PC-3 (cell line): ENCODE measurements at regions not wholly inside any gene's neighbourhood (a gene's known extent, or its start where the extent isn't known, plus 50 kb on each side); places are given as distances from the start of the nearest gene placed in this dataset.
A peak's percentile ranks its signal among the peaks of the same experiment; 100 is the strongest.
"Not testable (repeated sequence)": the region's sequence is repeated elsewhere in the genome, so short reads cannot be mapped to it uniquely, and the experiment has no call there.

Source experiments
- ATAC-seq: fragments of 200-7000 bp; cut with Tn5 transposase; 2 replicates; pipeline ENCODE4 v1.9.1; 2020; ENCODE audit warnings: mild to moderate bottlenecking, moderate library complexity
- BruUV-seq: library from RNA; stranded (reverse); fragments of 400-500 nt; replicated peaks from 2 replicates; lab custom pipeline; 2021; lab: Mats Ljungman, UMichigan
- CTCF ChIA-PET: fragments of 300-600 bp; sonication (Branson Sonifier 250); formaldehyde crosslinking; loops from one replicate; lab custom pipeline; 2022; ENCODE audit warnings: antibody characterized with exemption; lab: Charles Lee
- POLR2A ChIA-PET: fragments of 300-600 bp; sonication (Branson Sonifier 250); formaldehyde crosslinking; loops from one replicate; lab custom pipeline; 2022; ENCODE audit warnings: antibody characterized with exemption; ENCODE audit not compliant: unreplicated experiment; lab: Charles Lee
- DNase-seq: peaks from one replicate; pipeline ENCODE4 v3.0.0-alpha.2; 2015
- H2AFZ ChIP-seq: fragments of 300-600 bp; sonication (generic); 2 replicates; pipeline ENCODE4 v1.6.0; 2016; ENCODE audit warnings: antibody characterized with exemption, low read length
- H3F3A ChIP-seq: fragments of 300-600 bp; sonication (generic); one replicate; pipeline ENCODE4 v1.6.0; 2017; ENCODE audit warnings: antibody characterized with exemption, low read length, control low read depth, mild to moderate bottlenecking; ENCODE audit not compliant: unreplicated experiment
- H3K27ac ChIP-seq: fragments of 300-600 bp; sonication (generic); 2 replicates; pipeline ENCODE4 v1.5.1; 2016; ENCODE audit warnings: mild to moderate bottlenecking, low read length
- H3K27me3 ChIP-seq: fragments of 300-600 bp; sonication (generic); 2 replicates; pipeline ENCODE4 v1.6.1; 2016; ENCODE audit warnings: low read length, mixed read lengths
- H3K36me3 ChIP-seq: fragments of 300-600 bp; sonication (generic); 2 replicates; pipeline ENCODE4 v1.6.1; 2016; ENCODE audit warnings: low read depth, mixed run types, low read length, mixed read lengths
- H3K4me1 ChIP-seq: fragments of 300-600 bp; sonication (generic); 2 replicates; pipeline ENCODE4 v1.5.1; 2016; ENCODE audit warnings: low read length; ENCODE audit not compliant: insufficient read depth
- H3K4me2 ChIP-seq: fragments of 300-600 bp; sonication (generic); 2 replicates; pipeline ENCODE4 v1.6.0; 2016; ENCODE audit warnings: low read length
- H3K4me3 ChIP-seq: fragments of 300-600 bp; sonication (generic); 2 replicates; pipeline ENCODE4 v1.5.1; 2016; ENCODE audit warnings: mild to moderate bottlenecking, low read length, mixed read lengths
- H3K79me2 ChIP-seq: fragments of 300-600 bp; sonication (generic); 2 replicates; pipeline ENCODE4 v1.6.1; 2017; ENCODE audit warnings: low read length, mixed read lengths
- H3K9ac ChIP-seq: fragments of 300-600 bp; sonication (generic); 2 replicates; pipeline ENCODE4 v1.6.0; 2016; ENCODE audit warnings: mild to moderate bottlenecking, low read length
- H3K9me2 ChIP-seq: fragments of 300-600 bp; sonication (generic); replicated peaks from 2 replicates; pipeline ENCODE4 v1.6.1; 2016; ENCODE audit warnings: mixed run types, low read length, mixed read lengths
- H3K9me3 ChIP-seq: fragments of 300-600 bp; sonication (generic); 2 replicates; pipeline ENCODE4 v1.6.1; 2016; ENCODE audit warnings: low read length, mixed read lengths
- H4K20me1 ChIP-seq: fragments of 300-600 bp; sonication (generic); 2 replicates; pipeline ENCODE4 v1.6.1; 2016; ENCODE audit warnings: low read length, mixed read lengths
- intact Hi-C: fragments of 100-400 bp; cut with micrococcal nuclease; formaldehyde crosslinking; loops from 2 replicates; pipeline ENCODE4 v1.9.0; 2023

DNA sequence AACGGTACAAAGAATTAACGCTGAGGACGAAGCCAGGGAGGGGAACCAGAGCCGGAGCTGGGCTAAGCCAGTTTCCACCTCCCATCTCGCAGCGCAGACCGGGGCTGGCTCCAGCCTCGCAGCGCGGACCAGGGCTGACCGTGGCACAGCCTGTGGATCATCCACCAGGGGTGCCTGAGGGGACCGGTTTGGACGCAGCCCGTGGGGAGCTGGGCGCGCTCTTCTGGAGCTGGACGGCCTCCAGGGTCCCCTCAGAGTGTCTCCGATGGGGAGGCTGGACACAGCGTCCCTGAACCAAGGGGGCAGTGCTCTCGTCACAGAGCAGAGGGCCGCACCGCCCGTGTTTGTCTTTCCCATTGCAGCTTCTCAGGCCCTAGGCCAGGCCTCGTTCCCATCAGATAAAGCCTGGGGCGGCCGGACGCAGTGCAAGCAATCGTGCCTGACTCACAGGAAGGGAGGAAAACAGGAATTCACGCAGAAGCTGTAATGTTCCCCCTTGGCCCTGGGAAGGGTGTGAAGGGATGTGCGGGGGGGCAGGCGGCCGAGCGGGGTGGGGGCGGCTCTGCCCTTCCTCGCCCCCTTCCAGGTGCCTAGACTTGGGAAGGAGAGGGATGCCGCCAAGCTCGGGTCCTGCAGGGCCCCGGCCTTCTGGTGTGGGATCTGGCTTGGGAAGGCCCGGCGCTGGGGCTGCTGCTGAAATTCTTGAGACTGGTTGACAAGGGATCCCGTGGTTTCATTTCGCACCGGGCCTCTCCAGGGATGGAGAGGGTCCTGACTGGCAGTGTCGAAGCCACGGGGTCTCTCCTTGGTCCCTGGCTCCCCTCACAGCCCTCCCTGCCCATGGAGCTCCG is 148.1 kb upstream of the ZNF469 start:
- Histone ChIP-seq H3K9ac (peak overlapping the region; percentile 96), H3K27ac (peak overlapping the region; percentile 96), H3K4me1 (peaks cover 37% of the 10 kb centered on the region), H3K4me2 (peak overlapping the region; percentile 57; the same call in 1 of the 2 replicates)
- H3F3A ChIP-seq, H3K27me3 ChIP-seq, H4K20me1 ChIP-seq, H3K36me3 ChIP-seq, H3K4me3 ChIP-seq, H3K9me3 ChIP-seq, H3K79me2 ChIP-seq, H2AFZ ChIP-seq, BruUV-seq, H3K9me2 ChIP-seq, intact Hi-C loops: not testable (repeated sequence)
- ChIA-PET CTCF (interaction anchor here (0.5 kb wide), 1 partner anchor 118 kb away, joined by 3 read pairs; no protein-coding TSS in a partner anchor), POLR2A (interaction anchor here (0.6 kb wide), 1 partner anchor 116 kb away, joined by 6 read pairs; no protein-coding TSS in a partner anchor)
- ATAC-seq (peak; percentile 76), DNase-seq (peak; percentile 45)

DNA sequence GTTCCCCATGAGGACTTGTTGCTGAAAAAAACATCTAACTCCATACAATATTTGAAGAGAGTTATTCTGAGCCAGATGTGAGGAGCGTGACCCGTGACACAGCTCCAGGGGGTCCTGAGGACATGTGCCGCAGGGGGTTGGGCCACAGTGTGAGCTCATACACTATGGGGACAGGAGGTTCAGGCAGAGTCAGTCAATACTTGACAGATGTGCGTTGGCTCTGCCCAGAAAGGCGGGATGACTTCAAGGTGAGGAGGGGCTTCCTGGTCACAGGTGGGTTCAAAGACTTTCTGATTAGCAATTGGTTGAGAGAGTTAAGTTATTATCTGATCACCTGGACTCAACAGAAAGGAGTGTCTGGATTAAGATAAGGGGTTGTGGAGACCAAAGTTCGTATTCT is 147.1 kb upstream of the ZNF469 start:
- H3K4me2 ChIP-seq, result 0 out of 2 replicates have a peak overlapping the region, but pooled peaks have one; percentile 1
- H3F3A ChIP-seq, POLR2A ChIA-PET, H3K36me3 ChIP-seq, H2AFZ ChIP-seq, H3K4me3 ChIP-seq, H3K9me3 ChIP-seq, ATAC-seq, H3K79me2 ChIP-seq, CTCF ChIA-PET, H4K20me1 ChIP-seq, H3K27me3 ChIP-seq, intact Hi-C loops, H3K9me2 ChIP-seq: not testable (repeated sequence)
- DNase-seq, result peak; percentile 1
- H3K9ac ChIP-seq, result peak overlapping the region; percentile 95
- peaks cover 42% of the 10 kb centered on the region for H3K4me1 ChIP-seq
- peak overlapping the region; percentile 91 for H3K27ac ChIP-seq
- BruUV-seq, result TSS peak; percentile 30

GRCh38 chr16:88236229-88236628 is 146.5 kb upstream of the ZNF469 start:
- Histone ChIP-seq H3K27ac (peak overlapping the region; percentile 91), H3K4me1 (peaks cover 44% of the 10 kb centered on the region), H3K9ac (peak overlapping the region; percentile 95)
- CTCF ChIA-PET, POLR2A ChIA-PET, H3K9me3 ChIP-seq, H4K20me1 ChIP-seq, H3K79me2 ChIP-seq, ATAC-seq, H3K9me2 ChIP-seq, H3K4me2 ChIP-seq, H3K4me3 ChIP-seq, H3F3A ChIP-seq, H2AFZ ChIP-seq, H3K36me3 ChIP-seq, BruUV-seq, intact Hi-C loops, H3K27me3 ChIP-seq: not testable (repeated sequence)
- peak; percentile 88 for DNase-seq

GRCh38 chr16:88237314-88237713 is 145.4 kb upstream of the ZNF469 start:
- H2AFZ ChIP-seq, CTCF ChIA-PET, H3F3A ChIP-seq, H4K20me1 ChIP-seq, H3K4me2 ChIP-seq, ATAC-seq, intact Hi-C loops, BruUV-seq, H3K9me2 ChIP-seq, POLR2A ChIA-PET, H3K27me3 ChIP-seq, H3K79me2 ChIP-seq, H3K4me3 ChIP-seq, H3K36me3 ChIP-seq, H3K9me3 ChIP-seq, DNase-seq: not testable (repeated sequence)
- Histone ChIP-seq H3K27ac (peak overlapping the region; percentile 100), H3K9ac (peak overlapping the region; percentile 98), H3K4me1 (peaks cover 55% of the 10 kb centered on the region)

- H3K27me3 ChIP-seq, ATAC-seq, H3K4me3 ChIP-seq, H2AFZ ChIP-seq, H3K36me3 ChIP-seq, H3K9me2 ChIP-seq, CTCF ChIA-PET, H3K79me2 ChIP-seq, H4K20me1 ChIP-seq, BruUV-seq, intact Hi-C loops, DNase-seq, H3F3A ChIP-seq, H3K9me3 ChIP-seq, POLR2A ChIA-PET: not testable (repeated sequence)
- H3K9ac ChIP-seq, result peak overlapping the region; percentile 98
- peak overlapping the region; percentile 100 for H3K27ac ChIP-seq
- H3K4me1 ChIP-seq, result peaks cover 59% of the 10 kb centered on the region
- H3K4me2 ChIP-seq, result peak overlapping the region; percentile 57
These were observed 144.9 kb upstream of the ZNF469 start for GRCh38 chr16:88237761-88238415.

- H3K36me3 ChIP-seq, intact Hi-C loops, H3K27me3 ChIP-seq, H3K79me2 ChIP-seq, POLR2A ChIA-PET, H3K9me2 ChIP-seq, H3K9me3 ChIP-seq, H2AFZ ChIP-seq, H3F3A ChIP-seq, H4K20me1 ChIP-seq, H3K4me3 ChIP-seq, BruUV-seq, CTCF ChIA-PET: not testable (repeated sequence)
- peak overlapping the region; percentile 100 for H3K27ac ChIP-seq
- peaks cover 66% of the 10 kb centered on the region for H3K4me1 ChIP-seq
- H3K9ac ChIP-seq, result peak overlapping the region; percentile 98
- DNase-seq, result peak; percentile 93
- H3K4me2 ChIP-seq, result peak overlapping the region; percentile 57
- ATAC-seq, result peak; percentile 45
These were observed 144.0 kb upstream of the ZNF469 start for GRCh38 chr16:88238732-88239274.
